Amniotic stem cell (primary cell): ENCODE measurements at regions not wholly inside any gene's neighbourhood (a gene's known extent, or its start where the extent isn't known, plus 50 kb on each side); places are given as distances from the start of the nearest gene placed in this dataset.
"Not testable (repeated sequence)": the region's sequence is repeated elsewhere in the genome, so short reads cannot be mapped to it uniquely, and the experiment has no call there.

ENCODE experiments used
- DNase-seq: peaks from one replicate; lab custom pipeline; 2025; lab: John Stamatoyannopoulos, UW

- no peak for DNase-seq
Measured at GRCh38 chr14:43548368-43548767, 958.7 kb downstream of the FSCB start.

DNA sequence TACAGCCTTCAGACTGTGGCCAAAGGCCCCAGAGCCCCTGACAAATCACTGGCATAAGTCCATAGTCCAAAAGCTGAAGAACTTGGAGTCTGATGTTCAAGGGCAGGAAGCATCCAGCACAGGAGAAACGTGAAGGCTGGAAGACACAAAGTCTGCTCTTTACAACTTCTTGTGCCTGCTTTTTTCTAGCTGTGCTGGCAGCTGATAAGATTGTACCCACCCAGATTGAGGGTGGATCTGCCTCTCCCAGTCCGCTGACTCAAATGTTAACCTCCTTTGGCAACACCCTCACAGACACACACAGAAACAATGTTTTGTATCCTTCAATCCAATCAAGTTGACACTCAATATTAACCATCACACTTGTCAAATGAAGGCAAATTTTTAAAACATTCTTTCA, 959.5 kb downstream of the FSCB start:
- DNase-seq, result not testable (repeated sequence)

DNA sequence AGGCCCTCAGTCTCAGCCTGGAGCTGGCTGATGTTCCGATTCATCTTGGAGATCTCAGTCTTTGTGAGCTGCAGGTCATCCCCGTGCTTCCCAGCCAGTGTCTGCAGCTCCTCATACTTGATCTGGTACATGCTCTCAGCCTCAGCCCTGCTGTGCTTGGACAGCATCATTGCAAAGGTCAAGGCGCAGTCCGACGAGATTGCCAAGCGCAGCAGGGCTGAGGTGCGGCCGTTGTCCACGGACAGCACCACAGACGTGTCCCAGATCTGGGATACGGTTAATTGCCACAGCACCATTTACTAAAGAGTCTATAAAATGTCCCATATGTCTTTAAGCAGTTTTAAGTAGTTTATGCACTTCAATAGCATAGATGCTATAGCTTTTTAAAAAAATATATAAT, 965.7 kb downstream of the FSCB start:
- DNase-seq, result no peak

DNA sequence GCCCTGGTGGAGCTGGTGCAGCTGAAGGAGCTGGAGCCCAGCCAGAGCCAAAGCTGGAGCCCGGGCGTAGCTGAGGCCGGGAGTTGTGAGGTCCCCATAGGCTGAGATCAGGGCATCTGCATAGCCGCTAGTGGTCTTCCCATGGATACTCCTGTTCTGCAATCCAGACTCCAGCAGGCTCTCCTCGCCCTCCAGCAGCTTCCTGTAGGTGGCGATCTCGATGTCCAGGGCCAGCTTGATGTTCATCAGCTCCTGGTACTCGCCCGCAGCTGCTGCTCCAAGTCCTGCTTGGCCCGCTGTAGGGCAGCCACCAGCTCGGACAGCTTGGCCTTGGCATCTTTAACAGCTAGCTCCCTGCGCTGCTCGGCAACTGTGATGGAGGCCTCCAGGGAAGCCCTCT, 966.1 kb downstream of the FSCB start:
- DNase-seq, result no peak

DNA sequence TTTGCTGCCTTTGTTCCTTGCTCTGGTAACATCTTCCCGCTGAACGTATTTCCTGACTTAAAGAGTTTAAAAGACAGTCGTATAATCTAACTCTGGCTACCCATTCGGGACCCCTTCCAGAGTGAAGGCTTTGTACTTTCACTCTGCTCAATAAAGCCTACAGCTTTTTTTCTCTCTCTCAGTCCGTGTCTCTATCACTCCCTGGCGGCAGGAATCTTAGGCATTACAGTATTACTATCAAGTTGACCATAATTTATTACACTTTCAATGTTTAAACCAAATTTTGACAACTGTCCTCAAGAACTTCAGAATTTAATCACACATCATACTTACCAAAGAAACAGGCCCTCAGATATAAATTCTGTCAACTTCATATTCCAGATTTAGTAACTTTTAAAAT, 967.9 kb downstream of the FSCB start:
- DNase-seq, result no peak

DNA sequence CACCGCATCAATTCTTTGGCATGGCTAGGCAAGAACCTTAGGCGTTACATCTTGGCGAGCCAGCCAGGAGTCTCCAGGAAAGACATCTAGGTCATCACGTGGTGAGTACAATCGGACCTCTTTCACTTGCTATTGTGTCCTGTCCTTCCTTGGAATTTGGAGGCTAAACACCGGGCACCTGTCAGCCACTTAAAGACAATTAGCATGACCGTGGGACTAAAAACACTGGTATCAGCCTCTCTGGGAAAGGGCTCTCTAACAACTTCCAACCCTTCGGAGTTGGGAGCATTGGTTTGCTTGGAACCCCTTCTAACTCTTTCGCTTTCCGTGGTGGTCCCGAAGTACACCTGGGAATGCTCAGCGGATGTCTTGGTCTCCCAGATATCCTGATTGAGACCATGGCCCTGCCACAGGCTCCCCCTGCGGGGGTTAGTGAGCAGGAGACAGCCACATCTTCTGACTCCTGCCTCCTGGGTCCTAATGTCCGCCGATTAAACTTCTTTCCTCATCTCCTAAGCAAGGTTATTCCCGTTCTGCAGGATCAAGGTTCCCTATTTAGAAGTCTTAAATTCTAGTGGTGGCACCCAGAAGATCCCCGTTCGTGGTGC, 971.7 kb downstream of the FSCB start:
- DNase-seq, result no peak

- no peak for DNase-seq
Measured at GRCh38 chr14:43532825-43533416, 974.2 kb downstream of the FSCB start.

GRCh38 chr14:43528321-43528720, 978.8 kb downstream of the FSCB start:
- no peak for DNase-seq

DNA sequence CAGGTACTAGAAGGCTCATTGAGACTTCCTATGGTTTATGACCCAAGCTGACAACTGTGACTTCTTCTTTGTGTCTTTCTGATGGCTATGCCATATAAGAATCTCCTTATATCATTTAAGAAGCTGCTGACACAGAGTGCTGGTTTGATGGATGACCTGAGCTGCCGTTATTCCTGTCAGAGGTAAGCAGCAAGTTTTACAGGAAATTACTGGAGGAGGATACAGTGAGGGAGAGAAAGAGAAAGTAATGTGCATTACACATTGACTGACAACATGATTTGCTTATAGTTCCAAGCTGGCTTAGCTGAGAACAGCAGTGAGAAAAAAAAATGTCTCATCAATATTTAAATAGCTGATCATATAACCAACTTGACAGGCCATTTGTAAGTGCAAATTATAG, 981.4 kb downstream of the FSCB start:
- DNase-seq, result no peak

- DNase-seq, result no peak
Measured at GRCh38 chr14:43522901-43523300, 984.2 kb downstream of the FSCB start.

- DNase-seq, result no peak
Measured at GRCh38 chr14:43522191-43522590, 984.9 kb downstream of the FSCB start.

GRCh38 chr14:43503508-43503907, 1003.6 kb downstream of the FSCB start:
- no peak for DNase-seq

DNA sequence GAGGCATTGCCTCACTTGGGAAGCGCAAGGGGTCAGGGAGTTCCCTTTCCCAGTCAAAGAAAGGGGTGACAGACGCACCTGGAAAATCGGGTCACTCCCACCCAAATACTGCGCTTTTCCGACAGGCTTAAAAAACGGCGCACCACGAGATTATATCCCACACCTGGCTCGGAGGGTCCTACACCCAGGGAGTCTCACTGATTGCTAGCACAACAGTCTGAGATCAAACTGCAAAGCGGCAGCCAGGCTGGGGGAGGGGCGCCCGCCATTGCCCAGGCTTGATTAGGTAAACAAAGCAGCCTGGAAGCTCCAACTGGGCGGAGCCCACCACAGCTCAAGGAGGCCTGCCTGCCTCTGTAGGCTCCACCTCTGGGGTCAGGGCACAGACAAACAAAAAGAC, 1014.7 kb downstream of the FSCB start:
- DNase-seq, result not testable (repeated sequence)

GRCh38 chr14:43483415-43483814, 1023.7 kb downstream of the FSCB start:
- no peak for DNase-seq

- DNase-seq, result no peak
Measured at GRCh38 chr14:43481864-43482263, 1025.2 kb downstream of the FSCB start.

DNA sequence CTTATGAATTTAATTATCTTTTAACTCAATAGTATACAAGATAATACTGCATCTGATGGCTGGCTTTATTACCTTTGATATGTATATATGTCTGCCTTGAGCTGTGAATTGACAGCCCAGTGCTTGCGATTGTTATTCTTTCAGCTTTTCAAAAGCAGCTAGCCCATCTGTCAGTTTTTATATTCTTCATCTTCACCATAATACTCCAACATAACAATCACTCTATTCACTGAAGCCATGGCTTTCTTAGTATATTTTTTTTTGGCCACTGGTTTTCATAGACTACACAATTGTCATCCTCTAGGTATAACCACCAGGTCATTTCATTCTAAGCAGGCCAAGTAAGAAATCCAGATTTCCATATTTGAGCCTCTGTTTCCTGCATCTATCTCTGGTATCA, 1026.1 kb downstream of the FSCB start:
- DNase-seq, result no peak

GRCh38 chr14:43479596-43480195, 1027.4 kb downstream of the FSCB start:
- DNase-seq, result no peak

GRCh38 chr14:43476822-43477221, 1030.3 kb downstream of the FSCB start:
- no peak for DNase-seq

- DNase-seq, result no peak
Measured at GRCh38 chr14:43475757-43476156, 1031.3 kb downstream of the FSCB start.

GRCh38 chr14:43471595-43471994, 1035.5 kb downstream of the FSCB start:
- DNase-seq, result no peak

GRCh38 chr14:43464968-43465367, 1042.1 kb downstream of the FSCB start:
- DNase-seq, result no peak

GRCh38 chr14:43449291-43449690, 1057.8 kb downstream of the FSCB start:
- no peak for DNase-seq

- DNase-seq, result no peak
Measured at GRCh38 chr14:43438056-43438455, 1069.0 kb downstream of the FSCB start.

GRCh38 chr14:43418324-43418723, 1088.8 kb downstream of the FSCB start:
- DNase-seq, result no peak
